HS-27A (cell line): ENCODE measurements at regions not wholly inside any gene's neighbourhood (a gene's known extent, or its start where the extent isn't known, plus 50 kb on each side); places are given as distances from the start of the nearest gene placed in this dataset.

ENCODE experiments used
- DNase-seq: peaks from one replicate; pipeline ENCODE4 v3.0.0-alpha.2; 2012; ENCODE audit warnings: low read depth, missing footprints

GRCh38 chr11:111091321-111091938 is 154.1 kb upstream of the POU2AF2 start:
- no peak for DNase-seq

DNA sequence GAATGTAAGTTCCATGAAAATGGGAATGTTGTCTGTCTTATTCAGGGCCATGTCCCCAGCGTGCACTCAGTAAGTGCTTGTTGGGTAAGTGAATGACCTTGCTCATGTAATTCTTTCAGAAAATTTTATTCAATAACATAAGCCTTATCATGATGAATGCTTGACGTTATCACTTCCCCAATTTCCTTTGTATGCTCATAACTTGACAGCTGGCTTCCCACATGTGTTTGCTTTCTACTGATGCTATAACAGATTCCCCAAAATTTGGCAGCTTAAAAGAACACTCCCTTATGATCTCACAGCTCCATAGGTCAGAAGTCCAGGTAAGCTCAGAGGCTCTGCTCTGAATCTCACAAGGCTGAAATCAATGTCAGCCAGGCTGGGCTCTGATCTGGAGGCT is 155.8 kb upstream of the POU2AF2 start:
- no peak for DNase-seq

DNA sequence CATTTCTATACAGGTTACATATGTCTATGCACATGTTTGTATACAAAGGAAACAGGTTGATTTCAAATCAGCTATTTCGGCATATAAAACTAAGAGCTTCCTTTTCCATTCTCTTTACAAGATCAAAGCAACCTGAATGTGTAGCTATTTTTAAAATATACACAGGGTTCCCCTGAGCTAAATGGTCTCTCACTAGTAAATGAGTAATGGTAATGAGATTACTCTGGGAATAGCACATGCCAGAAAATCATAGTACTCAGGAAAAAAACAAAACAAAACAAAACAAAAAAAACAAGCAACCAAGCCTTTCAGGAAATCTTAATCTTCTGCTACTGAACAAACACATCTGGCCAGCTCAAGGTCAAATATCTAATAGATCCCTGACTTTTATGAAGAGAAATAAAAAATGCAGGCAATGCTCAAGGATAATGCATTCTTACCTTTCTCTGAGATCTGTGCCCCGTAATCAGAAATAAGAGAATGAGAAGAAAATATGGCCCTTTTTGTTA is 156.6 kb upstream of the POU2AF2 start:
- no peak for DNase-seq

DNA sequence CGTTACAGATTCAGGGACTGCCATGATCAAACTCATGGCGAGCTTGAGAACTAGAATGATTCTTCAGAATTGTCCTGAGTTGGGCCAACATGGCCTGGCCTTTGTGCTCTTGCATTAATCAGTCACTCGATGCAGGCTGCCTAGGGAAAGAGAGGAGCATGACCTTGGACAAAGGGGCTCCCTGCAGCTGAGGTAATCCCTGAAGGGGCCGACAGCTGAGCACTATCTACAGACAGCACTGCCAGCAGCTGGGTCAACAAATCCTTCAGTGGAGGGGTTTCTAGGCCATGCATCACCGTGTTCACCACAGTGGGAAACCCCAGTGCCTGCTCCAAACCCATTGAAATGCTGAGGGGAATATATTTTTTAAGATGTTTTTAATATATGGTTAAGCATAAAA is 159.5 kb upstream of the POU2AF2 start:
- no peak for DNase-seq

DNA sequence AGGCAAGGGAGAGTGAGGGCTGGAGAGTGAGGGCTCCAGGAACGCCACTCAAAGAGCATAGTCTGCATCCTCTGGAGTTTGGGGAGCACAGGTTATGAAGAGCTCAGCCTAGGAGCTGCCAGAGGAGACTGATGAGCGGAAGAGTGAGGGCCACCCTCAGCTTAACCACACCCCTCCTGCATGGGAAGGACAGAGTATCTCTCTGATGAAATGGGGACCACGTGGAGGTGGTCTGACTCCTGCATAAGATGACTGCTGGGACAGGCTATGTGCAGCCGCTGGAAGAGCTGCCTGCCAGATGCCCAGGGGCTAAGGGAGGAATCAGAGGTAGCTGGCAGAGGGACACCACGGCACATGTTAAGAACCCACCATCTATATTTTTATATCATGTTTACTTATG is 162.9 kb upstream of the POU2AF2 start:
- DNase-seq = no peak

GRCh38 chr11:111081021-111081511 is 164.5 kb upstream of the POU2AF2 start:
- no peak for DNase-seq

DNA sequence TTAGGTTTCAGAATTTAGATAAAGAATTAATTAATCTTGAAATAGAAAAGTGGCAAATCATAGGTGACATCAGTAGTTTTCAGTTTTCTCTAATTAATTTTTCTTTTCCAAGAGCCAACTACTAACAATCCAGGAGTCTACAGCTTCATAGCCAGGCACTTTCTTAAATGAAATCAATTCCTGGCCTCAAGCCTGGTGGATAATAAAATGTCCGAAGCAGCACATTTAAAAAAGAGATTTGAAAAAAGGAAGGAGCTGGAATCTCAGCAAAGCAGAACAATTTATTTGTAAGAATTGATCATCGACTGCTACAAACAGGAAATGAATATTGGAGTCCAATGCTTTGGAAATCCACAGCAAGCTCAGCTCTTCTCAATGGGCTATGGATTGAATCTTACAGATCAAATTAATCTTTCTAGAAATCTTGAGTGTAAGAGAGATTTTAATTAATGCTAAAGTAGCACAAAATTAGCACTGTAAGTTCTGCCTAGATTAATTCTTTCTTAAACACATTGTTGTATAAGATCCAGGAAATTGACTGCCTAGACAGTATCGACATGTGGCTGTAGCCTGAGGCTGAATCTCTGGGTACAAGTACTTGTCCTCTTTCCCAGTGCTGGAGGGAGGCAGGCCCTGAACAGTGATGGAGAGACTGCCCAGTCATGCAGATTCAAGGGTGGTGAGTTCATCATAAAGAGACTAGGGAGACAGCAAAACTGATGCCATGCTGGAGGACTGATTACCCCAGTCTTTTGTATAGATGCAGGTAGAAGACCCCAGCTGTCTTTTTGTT is 167.8 kb upstream of the POU2AF2 start:
- DNase-seq = no peak

DNA sequence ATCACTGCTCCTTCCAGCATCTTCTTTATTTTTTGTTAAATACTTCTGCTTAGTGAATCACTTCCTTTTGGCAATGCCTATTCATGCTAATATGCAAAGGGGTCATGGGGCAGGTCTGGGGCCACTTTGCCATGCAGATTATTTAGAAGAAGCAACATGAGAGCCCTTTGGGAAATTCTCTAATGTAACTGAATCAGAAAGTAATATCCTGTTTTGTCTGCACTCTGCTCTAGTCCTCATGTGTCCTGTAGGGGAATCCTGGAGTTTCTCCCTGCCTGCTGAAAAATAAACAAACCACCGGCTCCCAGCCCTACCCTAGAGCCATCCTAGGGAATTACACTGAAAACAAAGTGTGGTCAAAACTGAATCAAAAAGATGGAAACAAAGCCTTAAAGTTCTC is 176.5 kb upstream of the POU2AF2 start:
- DNase-seq = no peak

DNA sequence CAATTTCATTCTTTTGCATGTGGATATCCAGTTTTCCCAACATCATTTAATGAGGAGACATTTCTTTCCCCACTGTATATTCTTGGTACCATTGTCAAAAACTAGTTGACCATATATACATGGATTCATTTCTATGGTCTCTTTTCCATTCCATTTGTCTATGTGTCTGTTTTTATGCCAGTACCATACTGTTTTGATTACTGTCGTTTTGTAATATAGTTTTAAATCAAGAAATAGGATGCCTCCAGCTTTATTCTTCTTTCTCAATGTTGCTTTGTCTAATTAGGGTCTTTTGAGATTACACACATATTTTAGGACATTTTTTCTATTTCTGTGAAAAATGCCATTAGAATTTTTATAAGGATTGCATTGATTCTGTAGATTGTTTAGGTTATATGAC is 177.5 kb upstream of the POU2AF2 start:
- no peak for DNase-seq

DNA sequence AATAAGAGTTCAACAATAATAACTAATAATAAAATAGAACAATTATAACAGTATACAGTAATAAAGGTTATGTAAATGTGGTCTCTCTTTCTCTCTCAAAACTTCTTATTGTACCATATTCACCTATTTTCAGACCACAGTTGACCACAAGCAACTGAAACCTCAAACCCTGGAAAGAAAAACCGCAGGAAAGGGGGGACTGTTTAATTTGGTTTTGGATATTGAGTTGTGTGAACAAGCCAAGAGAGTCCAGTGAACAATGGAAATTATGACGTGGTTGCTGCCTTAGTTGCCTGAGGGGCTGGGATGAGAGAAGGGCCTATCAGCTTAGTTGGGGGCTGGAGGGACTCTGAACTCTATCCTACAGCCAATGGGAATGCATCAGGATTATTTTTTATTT is 178.7 kb upstream of the POU2AF2 start:
- DNase-seq = no peak

DNA sequence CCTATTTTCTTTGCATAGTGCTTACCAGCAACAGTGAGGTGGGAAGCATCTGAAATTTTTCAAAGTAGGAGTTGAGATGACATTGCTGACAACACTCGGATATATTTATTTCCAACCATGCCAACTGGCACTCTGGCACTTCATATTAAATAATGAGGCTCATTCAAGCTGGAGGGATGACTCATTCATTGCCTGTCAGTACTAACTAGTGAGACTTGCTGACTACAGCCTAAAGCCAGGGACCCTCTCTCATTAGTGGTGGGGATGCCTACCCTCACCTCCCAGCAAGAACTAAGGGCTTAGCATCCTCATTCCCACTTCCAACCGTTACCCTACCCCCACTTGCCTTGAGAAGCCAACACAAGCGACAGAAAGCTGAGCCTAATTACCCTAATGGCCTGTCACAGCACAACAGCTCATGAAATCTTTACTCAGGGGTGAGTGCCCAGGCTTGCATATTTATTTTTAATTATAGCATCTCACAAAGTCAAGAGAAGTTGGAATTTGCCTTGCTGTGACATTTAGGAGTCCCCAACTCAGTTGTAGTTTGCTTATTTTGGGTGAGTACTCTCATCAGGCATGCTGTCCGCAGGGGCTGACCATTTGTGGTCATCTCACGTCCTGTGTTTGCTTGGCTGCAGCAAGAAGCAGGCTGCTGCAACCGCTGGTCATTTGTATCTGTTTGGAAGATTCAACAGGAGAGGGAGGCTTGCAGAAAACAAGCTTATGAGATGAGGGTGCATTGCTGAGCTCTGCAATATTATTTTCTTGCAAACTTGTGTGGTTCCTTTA is 181.6 kb upstream of the POU2AF2 start:
- no peak for DNase-seq

DNA sequence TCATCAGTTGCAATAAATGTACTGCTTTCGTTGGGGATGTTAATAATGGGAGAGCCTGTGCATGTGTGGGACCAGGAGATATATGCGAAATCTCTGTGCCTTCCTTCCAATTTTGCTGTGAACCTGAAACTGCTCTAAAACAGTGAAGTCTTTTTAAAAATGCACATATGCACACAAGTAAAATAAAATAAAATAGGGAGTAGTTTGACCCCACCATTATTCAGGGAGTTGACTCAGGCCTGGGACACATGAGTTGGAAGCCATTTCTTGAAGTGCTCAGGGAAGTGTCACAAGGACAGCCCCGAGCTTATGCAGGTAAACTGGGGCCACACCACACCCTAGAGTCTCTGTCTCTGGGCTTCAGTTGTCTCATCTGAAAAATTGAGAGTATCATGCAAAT is 183.1 kb upstream of the POU2AF2 start:
- no peak for DNase-seq

- DNase-seq = no peak
These were observed 185.8 kb upstream of the POU2AF2 start for GRCh38 chr11:111059726-111060125.

GRCh38 chr11:111049131-111049530 is 196.4 kb upstream of the POU2AF2 start:
- no peak for DNase-seq

- no peak for DNase-seq
These were observed 198.2 kb upstream of the POU2AF2 start for GRCh38 chr11:111047374-111047773.

- DNase-seq = no peak
These were observed 199.2 kb upstream of the POU2AF2 start for GRCh38 chr11:111046291-111046690.

DNA sequence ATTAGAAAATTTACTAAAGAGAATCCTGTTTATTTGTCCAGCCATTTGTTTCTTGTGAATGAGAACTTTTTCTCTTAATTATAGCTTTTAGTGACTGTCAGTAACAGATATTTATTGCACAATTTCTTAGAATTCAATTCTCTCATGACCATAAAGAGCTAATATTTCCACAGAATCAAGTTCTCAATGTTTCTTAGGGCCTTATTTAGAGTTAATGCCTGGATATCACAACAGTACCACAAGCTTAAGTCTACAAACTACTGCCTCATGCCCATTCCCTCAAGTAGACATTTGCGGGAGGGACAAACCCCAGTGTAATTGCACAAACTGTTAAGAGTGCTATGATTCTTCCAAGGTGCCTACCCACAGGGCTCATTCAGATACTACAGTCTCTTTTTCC is 199.7 kb upstream of the POU2AF2 start:
- no peak for DNase-seq

DNA sequence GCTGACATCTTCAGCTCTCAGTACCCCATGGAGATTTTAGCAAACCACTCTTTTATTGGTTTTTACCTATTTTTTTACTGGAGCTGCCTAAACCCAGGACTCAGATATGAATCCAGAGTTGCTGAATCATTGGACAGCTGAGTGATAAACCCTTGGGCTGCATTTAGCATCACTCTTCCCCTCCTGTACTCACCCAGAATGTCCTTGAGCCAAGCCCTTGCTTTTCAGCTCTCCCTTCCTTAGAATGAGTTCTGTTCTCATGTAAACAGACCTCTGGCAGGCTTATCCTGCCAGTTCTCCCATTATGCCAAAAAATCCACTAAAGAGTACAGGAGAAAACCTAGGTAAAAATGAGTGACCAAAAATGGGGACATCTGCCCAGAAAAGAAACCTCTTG is 200.1 kb upstream of the POU2AF2 start:
- DNase-seq = no peak

DNA sequence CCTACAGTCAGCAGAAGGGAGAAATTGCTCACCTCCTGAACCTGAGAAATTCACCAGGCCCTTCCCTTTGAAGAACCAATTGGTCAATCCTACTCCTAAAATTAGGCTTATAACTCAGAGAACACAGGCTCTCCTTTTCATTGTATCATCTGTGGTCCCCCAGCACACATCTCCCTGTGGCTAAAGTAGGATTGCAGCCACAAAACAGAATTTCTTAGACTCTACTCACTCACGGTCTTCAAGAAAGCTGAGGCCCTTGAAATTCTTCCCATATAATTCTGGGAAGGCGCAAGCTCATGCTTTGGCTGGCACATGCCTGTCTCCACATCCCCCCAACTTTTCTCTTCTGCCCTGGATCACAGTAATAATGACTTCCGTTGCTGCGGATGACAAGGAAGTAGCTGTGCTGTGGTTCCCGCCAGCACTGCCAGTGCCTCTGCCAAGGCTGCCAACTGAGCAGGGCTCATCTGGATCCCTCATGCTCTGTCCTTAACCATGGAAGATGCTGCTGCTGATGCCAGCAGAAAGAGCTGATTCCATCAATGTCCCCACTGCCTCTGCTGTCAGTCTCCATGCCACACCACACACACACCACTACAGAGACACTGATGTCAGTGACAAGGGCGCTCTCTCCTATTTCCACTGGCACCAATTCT is 200.6 kb upstream of the POU2AF2 start:
- no peak for DNase-seq

DNA sequence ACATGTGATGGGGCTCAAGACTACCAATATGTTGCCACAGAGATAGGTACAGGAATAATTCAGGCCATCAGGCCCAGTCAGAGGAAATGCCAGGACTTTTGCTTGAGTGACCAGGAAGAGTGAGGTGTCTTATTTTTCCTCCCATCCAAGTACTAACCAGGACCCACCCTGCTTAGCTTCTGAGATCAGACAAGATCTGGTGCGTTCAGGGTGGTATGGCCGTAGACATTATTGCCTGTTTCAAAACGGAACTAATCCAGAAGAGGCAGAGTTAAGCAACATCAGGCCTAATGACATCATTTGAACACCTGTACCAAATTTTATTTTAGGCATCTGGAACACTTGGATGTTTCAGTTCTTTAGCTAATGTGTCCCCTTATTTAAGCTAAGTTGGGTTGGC is 205.5 kb upstream of the POU2AF2 start:
- DNase-seq = no peak

DNA sequence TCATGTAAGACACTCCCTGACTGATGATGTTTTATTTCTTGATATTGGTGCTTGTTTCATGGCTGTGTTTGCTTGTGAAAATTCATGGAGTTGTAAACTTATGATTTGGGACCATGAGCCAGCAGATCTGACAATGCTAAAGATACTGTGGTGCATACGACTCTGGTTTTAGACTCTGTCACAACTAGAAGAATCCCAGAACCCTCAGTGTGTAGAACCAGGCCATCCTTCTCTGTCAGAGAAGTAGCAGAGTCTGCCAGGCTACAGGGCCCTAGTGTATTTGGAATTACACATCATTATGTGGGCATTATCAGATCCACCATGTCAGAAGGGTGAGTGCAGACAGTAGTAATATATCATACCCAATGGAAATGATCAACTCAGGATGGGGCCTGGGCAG is 209.8 kb upstream of the POU2AF2 start:
- no peak for DNase-seq

GRCh38 chr11:111026241-111026640 is 219.3 kb upstream of the POU2AF2 start:
- no peak for DNase-seq
